Activated CD4-positive, alpha-beta T cell treated with anti-CD3 and anti-CD28 coated beads, Interleukin-2, Interleukin-6, amounts not matched to agents 100 ng/mL and 50 ng/mL, durations not matched to agents 16 hours and 8 hours (primary cell): ENCODE measurements at regions not wholly inside any gene's neighbourhood (a gene's known extent, or its start where the extent isn't known, plus 50 kb on each side); places are given as distances from the start of the nearest gene placed in this dataset.
A peak's percentile ranks its signal among the peaks of the same experiment; 100 is the strongest.

ENCODE experiments used
- DNase-seq: peaks from one replicate; pipeline ENCODE4 v3.0.0-alpha.2; 2020

- no peak for DNase-seq
Measured at GRCh38 chr1:9419369-9420041, 119.8 kb upstream of the SLC25A33 start.

DNA sequence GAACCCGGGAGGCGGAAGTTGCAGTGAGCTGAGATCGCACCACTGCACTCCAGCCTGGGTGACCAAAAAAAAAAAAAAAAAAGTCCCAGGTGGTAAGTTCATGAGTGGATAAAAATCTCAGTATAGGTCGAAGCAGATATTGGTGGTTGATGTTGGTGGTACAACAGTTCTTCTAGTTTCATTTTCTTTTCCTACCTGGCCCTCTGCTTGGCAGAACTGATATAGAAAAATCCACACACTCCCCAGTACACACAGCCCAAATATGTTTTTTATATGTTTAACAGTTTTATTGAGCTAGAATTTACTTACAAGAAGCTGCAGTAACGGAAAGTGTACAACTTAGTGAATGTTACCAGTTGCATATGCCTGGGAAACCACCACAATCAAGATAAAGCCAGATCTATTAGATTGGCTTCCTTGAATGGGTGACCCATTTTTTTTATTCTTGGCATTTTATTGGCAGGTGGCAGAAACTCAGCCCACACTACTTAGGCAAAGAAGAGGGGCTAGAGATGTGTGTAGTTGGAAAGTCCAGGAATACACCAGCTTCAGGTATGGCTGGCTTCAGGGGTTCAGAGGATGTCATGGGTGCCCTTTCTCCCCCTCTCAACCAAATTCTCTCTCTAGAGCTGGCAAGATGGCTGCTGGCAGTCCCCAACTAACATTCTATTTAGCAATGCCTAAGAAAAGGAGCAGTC, 118.3 kb upstream of the SLC25A33 start:
- DNase-seq, result no peak

DNA sequence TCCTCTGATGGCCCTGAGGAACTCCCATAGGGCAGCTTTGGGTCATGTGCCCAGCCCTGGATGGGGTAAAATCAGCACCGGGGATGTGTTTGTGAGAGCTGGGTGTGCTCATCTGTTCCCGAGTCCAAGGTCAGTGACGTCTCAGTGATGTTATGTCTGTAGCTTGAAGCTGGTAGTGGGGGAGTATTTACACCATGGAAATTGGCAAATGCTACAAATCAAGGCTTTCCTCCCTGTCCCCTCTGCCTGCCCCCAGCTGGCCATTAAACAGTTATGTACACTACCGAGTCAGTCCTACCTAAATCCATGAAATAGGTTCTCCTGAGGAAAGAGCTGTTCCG, 117.8 kb upstream of the SLC25A33 start:
- DNase-seq, result no peak

- DNase-seq, result no peak
Measured at GRCh38 chr1:9422321-9422720, 116.9 kb upstream of the SLC25A33 start.

- no peak for DNase-seq
Measured at GRCh38 chr1:9422911-9423505, 116.3 kb upstream of the SLC25A33 start.

GRCh38 chr1:9424261-9424660, 115.0 kb upstream of the SLC25A33 start:
- DNase-seq, result no peak

- DNase-seq, result peak; percentile 48
Measured at GRCh38 chr1:9425859-9426258, 113.4 kb upstream of the SLC25A33 start.

DNA sequence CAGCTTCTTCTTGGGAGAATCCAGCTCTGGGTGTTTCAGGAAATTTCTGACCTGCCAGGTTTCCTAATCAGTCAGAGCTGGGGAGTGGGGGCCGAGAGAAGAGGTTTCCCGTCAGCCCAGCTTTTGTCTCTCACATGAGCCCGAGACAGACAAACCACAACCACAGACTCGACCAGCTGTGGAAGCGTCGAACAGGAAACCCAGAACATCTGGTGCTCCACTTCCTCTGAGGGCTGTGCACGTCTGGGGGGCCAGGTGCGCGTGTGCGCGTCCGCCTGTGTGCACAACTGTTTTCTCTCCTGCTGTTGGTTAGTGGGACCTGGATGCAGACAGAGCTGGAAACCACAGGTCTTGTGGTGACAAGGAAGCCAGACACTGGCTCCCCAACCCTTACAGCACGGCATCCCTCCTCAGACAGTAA, 113.0 kb upstream of the SLC25A33 start:
- DNase-seq, result peak; percentile 93

DNA sequence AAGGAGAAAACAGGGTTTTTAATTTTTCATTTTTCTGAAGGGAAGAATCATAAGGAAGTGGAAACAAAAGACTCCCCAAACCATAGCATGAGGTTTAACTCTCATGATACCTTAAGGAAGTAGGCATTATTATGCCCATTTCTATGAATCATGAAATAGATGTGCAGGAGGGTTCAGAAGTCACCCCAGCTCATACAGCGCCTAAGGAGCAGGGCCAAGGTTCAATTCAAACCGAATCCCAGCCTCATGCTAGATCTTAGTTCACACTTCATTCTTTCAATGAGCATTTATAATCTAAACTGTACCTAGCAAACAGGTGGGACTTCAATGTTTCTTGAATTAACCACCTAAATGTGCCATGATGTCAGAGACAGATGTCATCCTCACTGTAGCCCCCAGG, 111.9 kb upstream of the SLC25A33 start:
- no peak for DNase-seq

GRCh38 chr1:9428601-9429341, 110.5 kb upstream of the SLC25A33 start:
- peak; percentile 100 for DNase-seq

DNA sequence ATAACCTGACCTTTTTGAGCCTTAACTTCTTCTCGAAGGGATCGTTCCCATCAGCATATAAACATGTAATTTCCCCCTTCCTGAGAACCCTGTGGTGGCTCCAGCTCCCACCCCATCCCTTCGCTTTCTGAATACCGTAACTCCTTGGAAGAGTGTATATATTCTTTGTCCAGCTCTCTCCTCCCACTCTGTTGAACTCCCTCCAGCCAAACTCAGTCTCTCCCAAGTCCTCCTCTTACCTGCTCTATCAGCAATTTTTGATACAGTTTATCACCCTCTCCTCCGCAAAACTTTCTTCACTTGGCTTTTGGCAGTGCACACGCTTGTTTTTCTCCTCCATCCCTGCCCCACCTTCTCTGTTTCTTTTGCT, 109.9 kb upstream of the SLC25A33 start:
- DNase-seq, result no peak

DNA sequence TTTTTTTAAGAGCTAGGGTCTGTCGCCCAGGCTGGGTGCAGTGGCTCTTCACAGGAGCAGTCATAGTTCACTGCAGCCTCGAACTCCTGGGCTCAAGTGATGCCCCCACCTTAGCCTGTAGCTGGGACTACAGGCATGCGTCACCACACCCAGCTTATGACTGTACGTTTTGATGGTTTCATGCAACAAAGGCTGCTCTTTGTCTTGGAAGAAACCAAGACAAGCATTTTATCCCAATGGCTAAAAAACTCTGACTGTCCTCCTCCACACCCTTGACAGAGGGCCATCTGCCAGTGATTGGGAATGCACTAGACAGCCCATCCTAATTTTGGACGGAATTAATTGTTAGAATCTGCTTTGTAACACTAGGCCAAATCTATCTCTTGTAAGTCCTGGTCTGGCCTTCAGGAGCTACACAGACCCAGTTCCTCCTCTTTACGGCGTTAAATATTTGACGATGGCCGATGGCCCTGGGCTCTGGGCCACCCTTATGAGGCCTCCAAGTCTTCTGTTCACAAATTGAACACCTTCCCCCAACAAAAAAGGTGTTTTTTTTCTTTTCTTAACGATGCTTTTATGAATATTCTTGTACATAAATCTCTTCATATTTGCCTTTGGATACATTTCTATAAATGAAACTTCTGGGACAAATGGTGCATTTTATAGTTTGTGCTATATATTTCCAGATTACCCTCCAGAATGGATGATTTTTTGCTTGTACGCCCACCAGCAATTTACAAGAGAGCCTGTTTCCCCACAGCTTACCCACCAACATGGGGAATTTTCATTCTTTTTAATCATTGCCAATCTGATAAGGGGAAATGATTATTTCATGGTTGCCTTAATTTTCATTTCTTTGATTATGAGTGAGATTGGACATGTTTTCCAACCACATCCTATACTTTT, 104.8 kb upstream of the SLC25A33 start:
- no peak for DNase-seq

- DNase-seq, result no peak
Measured at GRCh38 chr1:9435153-9435636, 104.1 kb upstream of the SLC25A33 start.

DNA sequence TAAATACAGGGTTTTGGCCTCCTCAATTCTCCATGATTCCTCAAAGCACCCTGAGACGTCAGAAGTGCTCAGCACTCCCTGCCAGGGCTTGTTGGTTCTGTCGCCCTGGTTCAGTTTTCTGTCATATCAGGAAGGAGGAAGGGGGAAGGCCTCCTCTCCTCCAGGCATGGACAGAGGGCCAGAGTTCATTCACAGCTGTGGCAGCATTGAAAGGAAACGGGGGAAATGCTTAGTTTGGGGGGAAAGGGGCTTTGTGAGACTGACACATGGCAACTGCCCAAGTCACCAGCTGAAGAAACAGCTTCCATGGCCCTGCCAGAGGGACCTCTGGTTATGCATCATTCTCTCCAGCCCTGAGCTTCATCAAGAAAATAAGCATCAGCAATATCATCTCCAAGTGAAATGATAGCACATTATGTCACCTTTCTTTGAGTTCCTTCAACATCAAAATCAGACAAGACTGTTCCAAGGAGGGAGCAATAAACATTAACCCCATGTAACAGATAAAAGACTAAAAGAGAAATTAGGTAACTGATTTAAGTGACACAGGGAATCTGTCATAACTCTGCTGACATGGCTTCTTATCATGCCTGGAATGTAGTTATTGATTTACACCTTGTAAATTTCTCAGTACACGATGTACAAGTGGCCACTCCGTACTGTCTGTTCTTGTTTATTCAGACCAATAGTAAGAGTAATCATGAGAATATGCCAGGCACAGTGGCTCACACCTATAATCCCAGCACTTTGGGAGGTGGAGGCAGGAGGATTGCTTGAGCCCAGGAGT, 103.2 kb upstream of the SLC25A33 start:
- DNase-seq, result no peak

GRCh38 chr1:9437961-9438430, 101.3 kb upstream of the SLC25A33 start:
- no peak for DNase-seq

DNA sequence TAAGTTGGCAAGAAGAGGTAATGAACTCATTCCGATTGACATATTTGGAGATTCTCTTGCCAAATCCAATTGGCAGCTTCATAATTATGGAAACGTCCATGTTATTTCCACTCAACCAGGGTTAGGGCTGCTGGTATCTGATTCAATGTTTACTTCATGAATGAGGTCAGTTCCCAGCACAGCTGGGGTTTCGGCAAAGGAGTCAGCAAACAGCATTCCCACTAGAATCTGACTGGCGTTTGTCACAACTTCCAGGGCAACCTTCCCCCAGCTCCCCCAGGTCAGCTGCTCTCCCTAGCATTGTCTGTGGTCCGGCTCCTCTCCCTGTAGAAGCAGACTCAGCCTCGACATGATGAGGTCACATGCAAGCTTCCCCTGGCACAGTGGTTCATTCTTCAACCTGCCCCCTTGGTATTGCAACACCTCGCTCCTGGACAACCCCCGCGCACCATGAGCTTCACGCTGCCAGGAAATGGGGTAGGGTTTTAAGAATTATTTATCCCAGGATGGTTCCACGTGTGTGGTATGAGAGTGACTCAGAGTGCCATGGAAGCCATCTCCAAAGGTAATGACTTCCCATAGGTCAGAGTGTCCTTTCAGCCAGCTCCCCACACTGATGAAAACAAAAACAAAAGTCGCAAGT, 100.7 kb upstream of the SLC25A33 start:
- DNase-seq, result no peak

DNA sequence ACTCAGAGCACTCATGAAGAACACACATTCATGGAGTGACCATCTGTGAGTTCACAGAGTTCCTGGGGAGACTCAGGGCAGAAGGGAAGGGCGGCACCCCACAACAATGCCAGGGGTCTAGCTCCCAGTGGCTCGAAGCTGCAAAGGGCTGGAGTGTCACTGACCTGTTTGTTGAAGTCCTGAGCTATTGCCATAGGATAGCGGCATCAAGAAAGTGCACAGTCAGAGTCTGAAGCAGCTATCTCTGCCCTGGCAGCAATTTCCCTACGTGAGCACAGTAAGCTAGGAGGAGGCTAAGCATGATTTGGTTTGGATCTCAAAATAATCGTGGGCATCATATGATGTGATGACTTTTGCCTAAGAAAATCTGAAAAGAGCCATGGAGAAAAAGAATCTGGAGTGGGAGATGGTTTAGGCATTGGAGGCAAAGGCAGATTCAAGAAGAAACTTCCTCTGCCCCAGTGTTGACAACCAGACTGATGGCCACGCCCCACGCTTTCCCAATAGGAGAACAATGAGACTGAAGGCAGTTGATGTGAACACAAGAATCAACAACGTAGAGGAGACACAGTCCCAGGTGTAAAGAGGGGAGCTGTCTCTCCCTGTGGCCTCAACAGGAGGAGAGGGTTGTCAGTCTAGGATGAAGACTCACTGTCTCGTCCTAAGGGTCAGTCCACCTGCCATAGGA, 100.0 kb upstream of the SLC25A33 start:
- DNase-seq, result no peak

DNA sequence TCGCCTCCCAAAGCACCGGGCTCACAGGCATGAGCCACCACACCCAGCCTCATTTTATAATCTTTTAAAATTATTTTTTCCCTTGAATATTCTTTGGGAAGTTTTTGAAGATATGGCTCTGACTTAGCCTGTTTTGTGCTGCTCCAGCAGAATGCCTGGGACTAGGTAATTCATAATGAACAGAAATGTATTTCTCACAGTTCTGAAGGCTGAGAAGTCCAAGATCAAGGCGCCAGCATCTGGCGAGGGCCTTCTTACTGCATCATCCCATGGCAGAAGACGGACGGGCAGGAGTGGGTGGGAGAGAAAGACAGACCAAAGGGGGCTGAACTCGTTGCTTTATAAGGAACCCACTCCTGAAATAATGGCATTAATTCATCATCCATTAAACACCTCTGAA, 99.0 kb upstream of the SLC25A33 start:
- DNase-seq, result no peak

DNA sequence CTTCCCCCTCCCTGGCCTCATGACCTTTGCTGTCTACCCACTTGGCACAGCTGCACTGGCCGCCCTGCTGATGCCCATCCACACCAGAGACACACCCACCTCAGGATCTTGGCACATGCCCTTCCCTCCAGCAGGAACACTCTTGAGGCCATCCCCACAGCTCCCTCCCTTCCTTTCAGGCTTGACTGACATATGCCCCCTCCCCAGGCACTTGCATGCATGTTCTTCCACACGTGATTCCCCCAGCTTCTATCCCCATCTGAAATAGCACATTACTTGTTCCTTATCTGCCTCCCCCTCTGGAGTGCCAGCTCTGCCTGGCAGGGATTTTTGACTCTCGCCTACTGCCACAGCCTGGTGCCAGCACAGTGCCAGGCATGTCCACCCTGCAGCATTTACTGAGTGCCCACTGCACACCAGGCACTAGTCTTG, 98.5 kb upstream of the SLC25A33 start:
- DNase-seq, result no peak

- no peak for DNase-seq
Measured at GRCh38 chr1:9441451-9442133, 97.7 kb upstream of the SLC25A33 start.
